HG03571 (cell line): ENCODE measurements at regions not wholly inside any gene's neighbourhood (a gene's known extent, or its start where the extent isn't known, plus 50 kb on each side); places are given as distances from the start of the nearest gene placed in this dataset.
A peak's percentile ranks its signal among the peaks of the same experiment; 100 is the strongest.

Experiments
- ATAC-seq: cut with Tn5 transposase; IDR thresholded peaks from one replicate; pipeline ENCODE4 v1.9.1; 2021; ENCODE audit not compliant: unreplicated experiment

DNA sequence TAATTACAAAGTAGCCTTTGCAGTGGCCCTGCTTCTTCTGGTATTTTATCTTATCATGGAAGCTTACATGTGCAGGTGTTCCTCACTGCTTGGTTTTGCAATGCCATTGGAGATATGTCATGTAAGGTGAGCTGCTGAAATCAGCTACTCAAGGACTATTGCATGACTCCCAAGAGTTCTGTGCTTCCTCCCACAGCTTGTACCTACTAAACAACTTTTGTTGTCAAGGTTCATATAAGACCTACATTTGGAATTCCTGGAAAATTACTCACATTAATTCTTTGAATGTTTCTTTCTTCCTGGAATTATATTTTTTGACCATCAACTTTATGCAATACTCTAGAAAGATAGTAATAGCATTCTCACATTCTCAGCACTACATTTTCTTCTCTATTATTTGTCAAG is 427.5 kb upstream of the HSF2 start:
- ATAC-seq, result no peak

DNA sequence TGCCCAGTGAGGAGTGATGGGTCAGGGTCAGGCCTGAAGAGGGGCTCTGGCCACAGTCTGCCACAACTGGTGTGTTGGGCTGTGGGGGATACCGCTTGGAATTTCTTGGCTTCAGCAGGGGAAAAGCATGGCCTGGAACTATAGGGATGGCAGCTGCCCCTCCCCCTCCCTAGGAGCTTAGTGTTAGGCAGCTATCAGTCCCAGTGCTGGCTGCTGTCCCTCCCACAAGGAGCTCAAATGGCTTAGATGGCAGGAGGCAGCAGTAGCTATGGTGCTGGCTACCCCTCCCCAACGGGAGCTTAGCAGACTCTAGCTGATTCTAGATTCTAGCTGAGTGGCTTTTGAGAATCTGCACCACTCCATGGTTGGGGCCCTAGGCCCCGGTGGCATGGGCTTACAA is 414.5 kb upstream of the HSF2 start:
- no peak for ATAC-seq

DNA sequence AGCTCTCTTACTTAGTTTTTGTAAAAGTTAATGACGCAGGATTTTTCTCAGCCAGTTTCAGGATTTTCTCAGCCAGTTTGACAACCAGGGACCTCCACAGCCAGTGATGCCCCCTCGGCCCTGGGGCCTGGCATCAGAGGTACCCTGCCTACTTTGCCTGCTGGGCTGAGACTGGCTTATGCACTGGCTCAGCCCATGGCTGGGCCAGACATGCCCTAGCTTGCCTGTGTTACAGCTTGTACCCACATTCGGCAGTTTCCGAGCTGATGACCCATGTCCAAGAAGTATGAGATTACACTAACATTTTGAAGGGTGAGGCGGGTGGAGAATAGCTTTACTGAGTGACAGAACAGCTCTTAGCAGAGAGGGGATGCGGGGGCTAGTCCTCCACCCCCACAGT is 406.1 kb upstream of the HSF2 start:
- no peak for ATAC-seq

DNA sequence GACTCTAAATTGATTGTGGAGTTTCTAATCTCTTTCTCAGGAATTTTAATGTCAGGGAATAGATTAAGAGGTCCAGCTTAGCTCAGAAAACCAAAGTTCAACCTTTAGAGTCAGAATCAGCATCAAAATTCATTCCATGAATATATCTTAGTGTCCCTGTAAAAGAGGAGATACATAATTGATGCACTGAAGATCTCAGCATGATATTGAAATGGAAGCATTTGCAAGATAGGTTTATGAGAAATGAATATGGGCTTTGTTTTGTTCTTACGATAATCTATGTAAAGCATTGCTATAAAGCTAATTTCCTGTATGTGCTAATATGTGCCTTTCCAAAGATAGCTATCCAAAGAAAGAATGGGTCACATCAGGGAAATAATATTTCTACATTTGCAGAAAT is 404.5 kb upstream of the HSF2 start:
- no peak for ATAC-seq

DNA sequence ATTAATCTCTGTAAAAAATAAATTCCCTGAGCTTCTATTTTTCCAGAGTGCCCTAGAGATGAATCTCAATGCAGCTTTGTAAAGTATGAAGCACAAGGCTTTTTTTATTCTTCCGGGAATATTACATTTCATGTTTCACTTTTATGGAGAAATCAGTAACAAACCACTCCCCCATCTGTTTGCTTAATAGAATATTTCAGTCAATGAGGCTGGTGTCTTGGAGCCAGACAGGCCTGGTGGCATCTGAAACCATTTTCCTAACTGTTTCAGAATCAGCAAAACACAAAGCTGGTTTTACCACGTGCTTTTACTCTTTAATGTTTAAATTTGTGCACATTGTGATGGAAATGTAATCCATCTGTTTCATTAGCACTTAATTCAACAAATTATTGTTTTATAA is 400.8 kb upstream of the HSF2 start:
- no peak for ATAC-seq

DNA sequence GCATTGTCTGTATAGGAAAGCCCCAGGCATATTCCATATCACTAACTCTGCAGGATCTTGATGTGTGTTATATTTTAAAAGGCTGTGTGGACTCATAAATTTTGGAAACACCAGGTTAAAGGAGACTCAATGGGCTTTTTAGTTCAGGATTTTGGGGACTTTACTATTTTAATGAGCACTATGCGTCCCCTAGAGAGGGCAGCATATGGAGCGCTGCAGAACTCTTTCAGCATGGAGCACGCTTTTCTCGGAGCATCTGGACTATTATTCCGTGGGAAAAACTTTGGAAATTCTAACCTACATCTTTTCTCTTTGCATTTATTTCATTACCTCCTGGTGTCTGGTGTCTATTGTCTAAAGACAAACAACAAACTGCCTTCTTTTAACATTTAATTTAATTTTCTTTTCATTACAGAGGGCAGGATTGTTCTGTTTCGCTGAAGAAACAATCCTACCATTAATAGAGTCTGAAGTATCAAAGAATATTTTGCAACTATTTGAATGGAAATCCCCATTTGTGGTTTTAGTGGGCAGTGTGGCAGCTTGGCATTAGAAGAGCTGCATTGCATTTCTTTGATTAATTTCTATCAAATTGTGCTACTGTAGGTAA is 399.9 kb upstream of the HSF2 start:
- no peak for ATAC-seq

DNA sequence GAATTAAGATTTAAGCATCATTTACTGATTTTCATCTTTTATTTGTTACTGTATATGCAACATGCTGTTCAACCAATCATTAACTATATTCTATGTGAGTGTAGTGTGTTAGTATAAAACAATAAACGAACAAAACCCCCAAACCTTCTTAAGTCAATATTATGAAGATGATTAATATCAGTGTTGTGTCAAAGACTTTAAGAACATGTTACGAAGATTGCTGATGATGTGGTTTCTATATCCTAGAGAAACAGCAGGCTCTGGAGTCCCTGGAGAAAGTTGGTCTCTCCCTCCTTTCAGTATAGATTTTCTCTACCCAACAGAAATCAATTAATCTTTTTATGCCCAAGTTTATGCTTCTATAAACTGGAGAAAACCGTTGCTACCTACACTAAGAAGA is 393.8 kb upstream of the HSF2 start:
- ATAC-seq, result no peak

DNA sequence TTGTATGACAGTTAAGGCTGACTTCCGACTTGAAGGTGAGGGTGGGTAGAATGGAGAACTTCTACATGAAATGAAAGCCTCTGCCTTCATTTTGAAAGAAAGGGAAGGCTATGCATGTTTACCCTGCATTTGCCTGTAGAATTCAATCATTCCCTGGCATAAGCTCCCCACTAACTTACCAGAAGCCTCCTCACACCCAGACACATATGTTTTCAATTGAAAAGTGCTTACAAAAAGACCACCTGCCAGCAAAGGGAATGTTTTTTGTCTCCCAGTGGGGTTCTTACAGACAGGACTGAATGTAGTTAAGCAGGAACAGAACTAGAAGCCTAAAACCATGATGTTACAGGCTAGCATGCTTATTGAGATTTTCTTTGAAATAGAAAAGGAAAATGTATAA is 392.1 kb upstream of the HSF2 start:
- ATAC-seq, result no peak

DNA sequence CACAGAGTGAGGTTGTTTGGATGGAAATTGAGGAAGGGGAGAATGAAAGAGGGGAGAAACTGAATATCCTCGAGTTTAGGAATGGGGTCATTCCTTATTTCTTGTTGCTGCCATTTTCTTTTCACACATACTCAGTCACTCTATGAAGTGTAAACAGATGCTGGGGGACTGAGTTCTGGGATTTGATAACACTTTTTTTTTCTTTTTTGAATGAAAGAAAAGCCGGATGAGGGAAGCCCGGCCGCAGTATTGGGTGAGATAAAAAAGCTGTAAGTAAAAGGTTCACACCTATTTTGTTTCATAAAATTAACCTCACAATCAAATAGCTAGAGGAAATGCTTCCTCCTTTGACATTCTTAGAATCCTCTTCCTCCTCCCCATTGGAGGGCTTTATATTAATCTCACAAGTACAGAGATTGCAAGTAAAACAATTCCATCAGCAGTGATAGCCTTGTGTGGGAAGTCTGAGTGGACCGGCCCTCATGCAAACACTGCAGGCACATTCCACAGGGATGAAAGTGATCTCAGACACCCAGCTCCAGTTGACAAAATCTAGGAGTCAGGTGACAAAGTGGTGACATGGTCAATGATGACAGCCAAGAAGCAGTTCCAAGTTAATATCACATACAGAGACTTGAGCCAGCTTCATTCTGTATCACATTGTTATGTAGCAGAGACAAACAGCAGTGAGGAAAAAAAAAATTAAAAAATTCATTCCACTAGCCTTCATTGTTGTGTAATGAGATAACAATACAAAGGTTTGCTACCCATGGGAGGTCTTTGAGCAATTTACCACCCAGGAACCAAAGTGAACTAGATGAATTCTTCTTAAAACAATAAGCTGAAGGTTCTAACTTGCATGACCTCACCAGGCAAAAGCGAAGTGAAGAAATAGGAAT is 391.1 kb upstream of the HSF2 start:
- no peak for ATAC-seq

DNA sequence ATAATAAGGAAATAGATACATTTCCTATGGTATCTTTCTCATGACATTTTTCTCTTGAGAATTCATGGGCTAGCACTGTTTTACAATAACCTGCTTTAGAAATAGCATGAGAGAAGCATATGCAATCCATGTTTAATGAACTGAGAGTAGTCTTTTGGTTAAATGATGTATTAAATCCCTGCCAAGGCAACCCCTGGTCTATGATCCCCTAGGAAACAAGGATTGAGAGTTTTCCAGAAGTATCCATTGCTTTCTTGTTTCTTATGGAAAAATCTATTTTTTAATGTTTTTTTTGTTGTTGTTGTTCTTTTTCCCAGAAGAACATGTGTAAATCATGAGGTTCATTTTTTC is 390.5 kb upstream of the HSF2 start:
- no peak for ATAC-seq

DNA sequence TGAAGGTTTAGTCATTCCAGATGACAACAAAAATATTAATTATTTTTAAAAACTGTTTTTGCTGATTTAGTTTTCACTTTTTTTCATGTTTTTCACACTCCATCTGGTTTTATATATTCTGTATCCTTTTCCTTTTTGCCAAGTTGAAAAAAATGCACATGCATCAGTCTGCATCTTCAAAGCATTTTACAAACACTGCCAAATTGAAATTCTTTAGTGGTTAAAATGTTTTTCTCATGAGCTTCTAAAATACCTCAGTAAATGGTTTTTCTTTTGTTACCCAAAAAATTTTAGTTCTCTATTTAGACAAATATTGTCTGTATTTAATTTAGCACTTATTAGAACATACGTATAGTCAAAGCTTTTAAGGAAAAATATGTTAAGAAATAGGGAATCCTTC is 386.9 kb upstream of the HSF2 start:
- ATAC-seq, result no peak

DNA sequence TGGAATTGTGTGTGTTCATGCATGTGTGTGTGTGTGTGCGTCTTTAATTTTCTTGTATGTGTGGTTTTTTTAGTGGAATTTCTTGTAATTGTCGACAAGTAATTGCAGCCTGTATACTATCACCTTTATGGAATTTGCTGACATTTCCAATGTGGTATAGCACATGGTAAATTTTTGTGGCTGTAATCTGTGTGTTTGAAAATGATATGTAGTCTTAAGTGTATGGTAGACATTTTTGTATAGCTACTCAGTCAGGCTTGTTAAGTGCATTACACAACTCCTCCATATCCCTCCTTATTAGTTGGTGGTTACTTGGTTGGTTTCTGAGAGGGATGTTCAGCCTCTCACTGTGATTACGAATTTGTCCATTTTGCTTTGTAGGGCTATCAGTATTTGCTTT is 384.5 kb upstream of the HSF2 start:
- no peak for ATAC-seq

DNA sequence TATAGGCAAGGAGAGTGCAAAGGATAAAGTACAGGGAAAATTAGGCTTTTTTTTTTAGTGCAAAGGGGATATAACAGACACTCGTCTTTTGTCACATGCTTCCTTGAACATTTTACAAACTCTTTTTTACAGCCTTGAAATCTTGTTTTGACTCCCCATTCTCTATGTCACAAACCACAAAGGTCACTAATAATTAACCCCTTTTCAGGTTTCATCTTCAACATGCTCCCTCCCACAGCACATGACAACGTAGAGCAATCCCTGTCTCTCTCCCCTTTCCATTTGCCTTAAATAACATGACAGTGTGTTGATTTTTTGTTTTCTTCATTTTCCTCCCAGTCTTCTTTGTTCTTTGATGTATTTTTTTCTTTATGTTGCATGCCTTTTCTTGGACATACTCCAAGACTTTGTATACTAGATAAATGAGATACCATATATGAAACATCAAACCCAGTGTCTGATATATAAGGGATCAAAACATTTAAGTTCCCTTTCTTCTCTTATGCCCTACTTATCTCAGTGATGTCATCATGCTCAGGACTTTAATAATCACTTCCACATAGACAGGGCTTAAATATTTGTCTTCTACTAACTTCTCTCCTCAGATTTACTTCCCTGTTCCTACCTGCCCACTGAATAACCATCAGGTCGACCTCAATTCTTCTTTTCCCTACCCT is 378.7 kb upstream of the HSF2 start:
- ATAC-seq, result peak; percentile 97

DNA sequence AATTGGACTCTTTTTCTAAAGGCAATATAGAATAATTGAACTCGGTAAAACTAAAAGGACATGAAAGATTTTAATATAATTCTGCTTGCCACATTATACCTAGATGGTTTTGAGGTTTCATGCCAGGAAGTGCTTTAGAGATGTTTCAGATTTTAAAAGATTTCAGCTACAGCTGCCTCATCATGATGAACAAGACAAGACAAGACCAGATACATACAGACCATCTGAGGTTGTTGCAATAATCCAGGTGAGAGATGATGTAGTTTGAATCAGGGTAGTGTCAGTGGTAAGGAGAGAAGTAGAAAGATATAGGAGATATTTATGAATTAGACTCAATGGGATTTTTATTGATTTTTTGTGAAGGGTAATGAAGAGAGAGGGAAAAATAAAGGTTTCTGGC is 374.3 kb upstream of the HSF2 start:
- ATAC-seq, result no peak

DNA sequence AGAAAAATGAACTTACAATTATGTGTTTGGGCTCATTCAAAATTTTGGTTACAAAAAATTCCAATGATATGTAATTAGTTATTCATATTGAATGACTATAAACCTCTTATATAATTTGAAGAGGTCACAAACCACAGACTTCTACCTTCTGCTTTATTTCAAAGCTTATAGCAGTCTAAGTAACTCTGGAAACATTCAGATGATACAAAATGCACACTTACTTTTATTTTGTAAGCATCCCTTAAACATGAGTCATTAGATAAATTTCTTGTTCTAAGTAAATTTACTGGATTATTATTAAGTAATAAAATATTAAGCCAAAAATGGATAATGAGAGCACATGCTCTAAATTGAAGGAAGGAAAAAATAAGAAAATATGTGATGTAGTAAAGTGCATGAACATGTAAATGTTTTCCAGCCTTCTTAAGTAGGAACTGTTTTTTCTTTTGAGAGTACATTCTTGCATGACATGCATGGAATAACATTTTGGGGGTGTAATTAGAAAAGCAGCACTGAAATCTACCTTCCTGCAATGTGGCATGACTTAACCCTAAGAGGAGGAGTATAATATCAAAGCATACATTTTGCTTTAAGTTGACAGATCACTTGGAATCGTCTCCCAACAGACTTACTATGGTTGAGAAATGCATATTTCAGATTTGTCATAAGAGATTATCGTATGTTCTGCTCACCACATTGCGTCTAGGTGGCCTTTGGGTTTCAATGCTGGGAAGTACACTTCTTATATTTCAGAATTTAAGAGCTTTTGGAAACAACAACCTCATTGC is 372.7 kb upstream of the HSF2 start:
- ATAC-seq, result no peak

DNA sequence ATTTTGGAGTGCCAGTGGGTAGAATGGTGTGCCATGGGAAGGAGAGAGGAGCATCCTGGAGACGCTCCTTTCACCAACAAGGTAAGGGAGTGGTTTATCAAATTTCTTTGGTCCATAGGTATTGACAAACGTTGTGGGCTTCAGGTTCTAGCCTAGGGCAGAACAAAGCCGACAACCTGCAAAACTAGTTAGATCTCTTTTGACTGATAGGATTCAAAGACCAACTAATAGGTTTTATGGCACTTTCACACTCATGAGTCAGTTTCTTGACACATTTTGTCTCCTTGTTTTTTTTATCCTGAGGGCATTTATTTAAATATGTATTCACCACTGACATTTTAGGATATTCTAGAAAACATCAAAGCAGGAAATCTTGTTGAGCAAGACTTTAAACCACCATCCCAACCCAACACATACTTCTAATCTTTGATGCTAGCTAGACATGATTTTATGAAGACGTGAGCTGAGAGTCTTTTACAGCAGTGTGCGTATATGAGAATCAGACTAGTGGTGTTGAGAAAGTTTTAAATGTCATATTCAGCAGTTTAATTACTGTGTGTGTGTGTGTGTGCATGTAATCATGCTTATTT is 370.4 kb upstream of the HSF2 start:
- ATAC-seq, result no peak

DNA sequence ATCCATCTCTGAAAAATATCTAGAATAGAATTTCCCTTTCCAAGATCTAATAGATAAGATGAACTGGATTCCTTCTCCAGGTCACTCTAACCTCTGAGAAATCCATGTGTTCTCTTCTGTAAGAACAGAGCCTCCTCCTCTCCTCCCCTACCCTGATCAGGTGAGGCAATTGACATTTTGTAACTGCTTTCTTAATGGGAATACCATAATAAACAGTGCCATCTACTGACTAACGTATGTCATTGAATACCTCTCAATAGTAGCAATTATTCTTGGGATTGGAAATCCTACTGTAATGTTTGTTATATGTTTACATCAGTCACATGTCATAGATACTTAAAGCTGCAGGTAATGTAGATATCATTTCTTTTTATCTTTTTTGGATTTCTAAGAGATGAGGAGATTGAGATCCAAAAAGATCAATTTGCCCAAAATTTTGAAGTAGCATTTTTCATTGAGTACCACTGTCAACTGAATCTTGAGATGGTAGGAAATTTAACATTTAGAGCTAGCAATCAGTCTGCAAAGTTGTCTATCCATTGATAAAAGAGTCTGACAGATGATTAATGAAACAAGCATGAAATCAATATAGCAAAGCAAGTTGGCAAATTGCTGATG is 365.8 kb upstream of the HSF2 start:
- ATAC-seq, result peak; percentile 91

DNA sequence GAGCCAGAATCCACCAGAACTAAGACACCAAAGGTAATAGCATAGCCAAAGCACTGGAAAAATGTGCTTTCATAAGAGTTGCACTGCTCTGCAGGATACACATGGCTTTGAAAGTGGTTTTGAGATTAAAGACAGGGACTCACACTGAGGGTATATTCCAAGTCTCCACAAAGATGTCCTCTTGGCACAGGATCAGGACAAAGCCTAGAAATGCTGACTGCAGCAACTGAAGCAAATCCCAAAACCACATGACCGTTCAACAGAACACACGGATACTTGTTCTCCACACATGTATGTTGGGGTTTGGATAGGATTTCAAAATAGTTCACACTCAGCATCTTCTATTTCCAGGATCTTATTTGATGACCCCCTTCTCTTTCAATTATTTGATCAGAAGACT is 364.3 kb upstream of the HSF2 start:
- no peak for ATAC-seq

DNA sequence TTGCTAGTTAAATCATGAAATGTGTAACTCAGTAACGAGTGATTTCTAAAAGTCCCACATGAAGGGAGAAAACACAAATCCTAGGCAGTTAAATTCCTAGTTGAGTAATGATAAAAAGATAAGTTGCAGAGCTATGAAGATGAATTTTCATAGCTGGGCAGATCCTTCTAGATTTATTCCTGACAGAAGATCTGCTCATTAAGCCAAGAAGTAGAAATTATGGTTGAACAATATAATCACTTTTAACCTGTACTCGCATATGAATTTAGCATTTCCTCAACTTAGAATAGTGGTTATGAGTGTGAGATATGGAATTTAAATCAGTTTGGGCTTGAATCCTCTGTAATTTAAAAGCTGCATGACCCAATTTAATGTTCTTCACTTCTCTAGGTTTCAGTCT is 359.2 kb upstream of the HSF2 start:
- ATAC-seq, result no peak

DNA sequence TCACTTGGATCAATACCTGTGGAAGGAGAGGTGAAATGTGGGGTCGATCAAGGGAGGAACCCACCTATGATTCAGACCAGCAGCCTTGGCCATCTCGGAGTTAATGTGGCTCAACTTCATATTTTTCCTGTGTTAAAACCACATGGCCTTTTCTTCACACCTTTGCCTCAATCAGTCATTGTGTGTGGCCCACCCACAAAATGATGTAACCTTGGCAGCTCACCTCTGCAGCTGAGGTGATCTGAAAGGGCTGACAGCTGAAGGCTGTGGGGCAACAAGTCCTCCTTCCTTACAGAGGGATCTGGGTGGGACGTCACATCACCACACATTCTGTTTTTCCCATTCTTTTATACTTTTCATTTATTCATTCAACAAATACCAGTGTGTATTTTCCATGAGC is 357.1 kb upstream of the HSF2 start:
- ATAC-seq, result no peak
